Thyroid gland (tissue), 4 donors: ENCODE measurements at regions not wholly inside any gene's neighbourhood (a gene's known extent, or its start where the extent isn't known, plus 50 kb on each side); places are given as distances from the start of the nearest gene placed in this dataset.

Experiments
- DNase-seq, 2 donors: peaks; one replicate each; pipeline ENCODE4 v3.0.0-alpha.2; 2019
- H3K27ac ChIP-seq, 3 donors: fragments of 200-600 bp; sonication (generic); 1 replicate in 2 of 3; 2 replicates in 1 of 3; pipeline ENCODE4 v1.5.1; 2016 to 2019; ENCODE audit warnings: mild to moderate bottlenecking in 1 of 3, moderate library complexity in 1 of 3
- H3K27me3 ChIP-seq: fragments of 200-600 bp; sonication (generic); one replicate; pipeline ENCODE4 v1.5.1; 2019
- H3K36me3 ChIP-seq, 2 donors: fragments of 200-600 bp; sonication (generic); one replicate each; pipeline ENCODE4 v1.5.1; 2016 to 2019
- H3K4me1 ChIP-seq, 2 donors: fragments of 200-600 bp; sonication (generic); one replicate each; pipeline ENCODE4 v1.5.1; 2017 to 2019
- H3K4me3 ChIP-seq, 3 donors: fragments of 200-600 bp; sonication (generic); replicated peaks in 1 of 3; 1 replicate in 2 of 3; 2 replicates in 1 of 3; pipeline ENCODE4 v1.5.1; 2016; ENCODE audit warnings: mild to moderate bottlenecking in 1 of 3
- H3K9me3 ChIP-seq: fragments of 200-600 bp; sonication (generic); one replicate; pipeline ENCODE4 v1.5.1; 2017
- POLR2A ChIP-seq, 2 donors: fragments of 450-650 bp; IDR thresholded peaks; one replicate each; pipeline ENCODE4 v1.6.1; 2017; ENCODE audit warnings: antibody characterized with exemption in 2 of 2, mild to moderate bottlenecking in 2 of 2, moderate library complexity in 1 of 2
- whole genome bisulfite sequencing, 2 donors: methylation state at CpG; one replicate each; pipeline ENCODE4 v1.1.5; 2017; 5-methylcytosine and 5-hydroxymethylcytosine counted together
- intact Hi-C: fragments of 100-400 bp; cut with DNase I; formaldehyde crosslinking; loops from one replicate; pipeline ENCODE4 v1.15.1; 2023
- TF ChIP-seq, protein P1 (sequence below), 6 experiments: fragments of 200-600 bp in 3 of 6; fragments of 450-650 bp in 3 of 6; sonication (generic) in 3 of 6; IDR thresholded peaks; one replicate each; pipeline ENCODE4 v1.5.1; 2016 to 2019; ENCODE audit warnings: antibody characterized with exemption in 6 of 6, mild to moderate bottlenecking in 2 of 6, inconsistent platforms in 1 of 6, moderate library complexity in 1 of 6

DNA sequence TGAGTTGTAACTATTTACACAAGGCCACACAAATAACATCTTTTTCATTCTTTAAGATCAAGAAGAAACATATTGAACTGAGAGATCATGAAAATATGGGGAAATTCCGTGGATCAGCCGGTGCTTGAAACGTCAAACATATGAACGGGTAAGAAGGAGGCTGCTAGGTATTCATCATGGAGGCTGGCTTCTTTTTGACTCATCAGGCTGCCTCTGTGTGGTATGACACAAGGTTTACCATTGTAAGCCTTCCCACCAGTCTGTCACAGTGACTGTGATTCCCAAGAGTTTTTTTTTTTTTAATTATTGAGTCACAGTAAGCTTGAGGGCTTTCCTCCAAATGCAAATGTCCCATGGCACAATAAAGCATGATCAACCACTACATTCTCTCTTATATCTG, 506.9 kb downstream of the BCL11A start:
- Histone ChIP-seq H3K4me3 (no peak overlapping the region), H3K4me1 (no peaks in the 10 kb centered on the region), H3K9me3 (no peaks in the 10 kb centered on the region), H3K27me3 (no peaks in the 10 kb centered on the region), H3K27ac (no peak overlapping the region), H3K36me3 (no peaks in the 10 kb centered on the region)
- TF ChIP-seq, protein P1, sequence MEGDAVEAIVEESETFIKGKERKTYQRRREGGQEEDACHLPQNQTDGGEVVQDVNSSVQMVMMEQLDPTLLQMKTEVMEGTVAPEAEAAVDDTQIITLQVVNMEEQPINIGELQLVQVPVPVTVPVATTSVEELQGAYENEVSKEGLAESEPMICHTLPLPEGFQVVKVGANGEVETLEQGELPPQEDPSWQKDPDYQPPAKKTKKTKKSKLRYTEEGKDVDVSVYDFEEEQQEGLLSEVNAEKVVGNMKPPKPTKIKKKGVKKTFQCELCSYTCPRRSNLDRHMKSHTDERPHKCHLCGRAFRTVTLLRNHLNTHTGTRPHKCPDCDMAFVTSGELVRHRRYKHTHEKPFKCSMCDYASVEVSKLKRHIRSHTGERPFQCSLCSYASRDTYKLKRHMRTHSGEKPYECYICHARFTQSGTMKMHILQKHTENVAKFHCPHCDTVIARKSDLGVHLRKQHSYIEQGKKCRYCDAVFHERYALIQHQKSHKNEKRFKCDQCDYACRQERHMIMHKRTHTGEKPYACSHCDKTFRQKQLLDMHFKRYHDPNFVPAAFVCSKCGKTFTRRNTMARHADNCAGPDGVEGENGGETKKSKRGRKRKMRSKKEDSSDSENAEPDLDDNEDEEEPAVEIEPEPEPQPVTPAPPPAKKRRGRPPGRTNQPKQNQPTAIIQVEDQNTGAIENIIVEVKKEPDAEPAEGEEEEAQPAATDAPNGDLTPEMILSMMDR (IDR thresholded peaks at IDR 0.05), result no peak
- no peak for TF ChIP-seq POLR2A (IDR thresholded peaks at IDR 0.05)
- WGBS, 2 donors, result 74 to 84% methylated on average over 4 of the region's 4 CpGs
- intact Hi-C loops, result no loop called here
- DNase-seq, result no peak

DNA sequence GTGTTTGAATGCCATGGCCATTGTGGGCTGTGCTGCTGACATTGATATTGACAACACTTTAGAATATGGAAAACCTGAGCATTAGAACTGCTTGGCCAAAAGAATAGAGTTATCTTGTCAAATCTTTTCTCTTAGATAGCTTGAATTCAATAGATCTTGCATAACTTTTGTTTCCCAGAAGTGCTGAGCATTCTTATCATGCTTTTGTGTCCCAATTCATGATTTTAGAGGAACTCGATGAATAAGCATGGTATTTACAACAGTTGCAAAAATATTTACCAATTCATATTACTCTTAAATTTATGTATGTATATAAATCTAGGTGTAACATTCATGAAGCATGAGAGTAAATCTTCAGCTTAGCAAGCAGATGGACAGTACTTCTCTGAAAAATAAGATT, 508.0 kb downstream of the BCL11A start:
- no peak overlapping the region for H3K27ac ChIP-seq
- H3K36me3 ChIP-seq, result no peaks in the 10 kb centered on the region
- H3K4me3 ChIP-seq, result no peak overlapping the region
- no peaks in the 10 kb centered on the region for H3K4me1 ChIP-seq
- no peak for TF ChIP-seq POLR2A (IDR thresholded peaks at IDR 0.05)
- intact Hi-C loops, result no loop called here
- DNase-seq, result no peak
- no peaks in the 10 kb centered on the region for H3K27me3 ChIP-seq
- no peaks in the 10 kb centered on the region for H3K9me3 ChIP-seq
- 84 to 92% methylated on average over 1 of the region's 1 CpG for WGBS, 2 donors

DNA sequence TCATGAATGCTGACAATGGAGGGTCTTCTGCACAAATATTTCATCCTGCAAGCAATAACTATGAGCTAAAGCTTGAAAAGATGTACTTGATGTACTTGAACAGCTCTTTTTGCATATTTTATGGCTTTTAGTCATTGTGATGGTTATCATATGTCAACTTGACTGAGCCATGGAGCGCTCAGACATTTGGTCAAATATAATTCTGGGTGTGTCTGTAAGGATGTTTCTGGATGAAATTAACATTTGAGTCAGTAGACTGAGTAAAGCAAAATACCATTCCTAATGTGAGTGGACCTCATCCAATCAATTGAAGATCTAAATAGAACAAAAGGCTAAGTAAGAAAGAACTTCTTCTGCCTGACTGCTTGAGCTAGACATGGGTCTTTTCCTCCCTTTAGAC, 509.0 kb downstream of the BCL11A start:
- intact Hi-C loops, result no loop called here
- 94 to 100% methylated on average over 1 of the region's 1 CpG for WGBS, 2 donors
- H3K9me3 ChIP-seq, result no peaks in the 10 kb centered on the region
- no peaks in the 10 kb centered on the region for H3K4me1 ChIP-seq
- no peak overlapping the region for H3K27ac ChIP-seq
- TF ChIP-seq, protein P1 (IDR thresholded peaks at IDR 0.05), result no peak
- TF ChIP-seq POLR2A (IDR thresholded peaks at IDR 0.05), result no peak
- H3K27me3 ChIP-seq, result no peaks in the 10 kb centered on the region
- H3K36me3 ChIP-seq, result no peaks in the 10 kb centered on the region
- no peak for DNase-seq
- no peak overlapping the region for H3K4me3 ChIP-seq

DNA sequence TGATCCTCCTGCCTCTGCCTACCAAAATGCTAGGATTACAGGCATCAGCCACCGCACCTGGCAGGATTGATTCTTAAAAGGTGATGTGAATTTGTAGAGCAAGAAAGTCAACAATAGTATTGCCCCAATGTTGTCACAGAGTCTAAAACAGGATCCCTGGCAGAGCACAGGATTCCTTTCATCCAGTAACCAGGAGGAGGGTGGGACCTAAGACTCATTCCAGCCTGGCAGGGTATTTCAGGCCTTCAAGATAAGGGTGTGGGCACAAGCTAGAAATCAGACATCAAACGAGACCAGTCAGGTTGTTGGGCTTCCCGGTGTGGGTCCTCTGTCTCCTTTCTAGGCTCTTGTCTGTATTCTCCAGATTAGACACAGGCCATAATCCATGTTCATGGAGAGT, 511.4 kb downstream of the BCL11A start:
- H3K27me3 ChIP-seq, result no peaks in the 10 kb centered on the region
- no peaks in the 10 kb centered on the region for H3K9me3 ChIP-seq
- TF ChIP-seq, protein P1 (IDR thresholded peaks at IDR 0.05), result no peak
- TF ChIP-seq POLR2A (IDR thresholded peaks at IDR 0.05), result no peak
- intact Hi-C loops, result no loop called here
- H3K4me1 ChIP-seq, result no peaks in the 10 kb centered on the region
- no peak overlapping the region for H3K27ac ChIP-seq
- no peaks in the 10 kb centered on the region for H3K36me3 ChIP-seq
- DNase-seq, result no peak
- no peak overlapping the region for H3K4me3 ChIP-seq
- WGBS, 2 donors, result 87 to 97% methylated on average over 3 of the region's 3 CpGs

DNA sequence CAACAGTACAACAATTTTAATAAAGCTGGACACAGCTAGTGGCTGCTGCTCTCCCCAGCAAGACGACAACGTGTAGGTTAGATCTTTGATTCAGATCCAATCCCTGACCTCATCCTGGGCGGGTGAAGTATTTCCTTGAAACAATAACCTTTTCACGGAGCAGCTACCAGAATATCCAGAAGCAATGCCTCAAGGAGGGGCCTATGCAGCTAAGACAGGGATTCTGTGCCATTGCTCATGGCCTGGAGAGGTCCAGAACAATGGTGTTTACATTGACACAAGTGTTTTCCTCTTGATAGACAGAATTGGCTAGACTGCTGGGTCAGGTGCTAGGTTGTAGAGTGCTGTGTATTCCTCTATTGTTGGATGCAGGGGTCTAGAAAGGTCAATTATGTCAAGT, 520.1 kb downstream of the BCL11A start:
- H3K27me3 ChIP-seq, result no peaks in the 10 kb centered on the region
- 37 to 41% methylated on average over 4 of the region's 4 CpGs for WGBS, 2 donors
- intact Hi-C loops, result no loop called here
- no peak for DNase-seq
- H3K36me3 ChIP-seq, result no peaks in the 10 kb centered on the region
- H3K27ac ChIP-seq, result no peak overlapping the region
- H3K4me1 ChIP-seq, result no peaks in the 10 kb centered on the region
- no peak overlapping the region for H3K4me3 ChIP-seq
- TF ChIP-seq, protein P1 (IDR thresholded peaks at IDR 0.05), result no peak
- no peak for TF ChIP-seq POLR2A (IDR thresholded peaks at IDR 0.05)
- no peaks in the 10 kb centered on the region for H3K9me3 ChIP-seq

DNA sequence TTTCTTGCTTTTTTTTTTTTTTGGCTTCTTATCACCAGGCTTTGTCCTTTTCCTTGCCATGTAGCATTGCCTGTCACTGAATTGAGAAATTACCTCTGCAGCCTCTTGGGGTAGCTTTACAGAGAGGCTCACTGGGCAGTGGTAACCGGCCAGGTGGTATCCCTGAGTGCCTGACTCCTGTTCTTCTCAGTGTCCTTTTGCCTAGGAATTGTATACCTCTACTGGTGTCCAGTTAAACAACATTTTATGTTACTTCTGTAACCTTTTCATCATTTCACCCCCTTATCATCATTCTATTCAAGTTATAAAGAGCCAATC, 523.9 kb downstream of the BCL11A start:
- 28 to 63% methylated on average over 1 of the region's 1 CpG for WGBS, 2 donors
- H3K4me1 ChIP-seq, result no peaks in the 10 kb centered on the region
- DNase-seq, result no peak
- no peaks in the 10 kb centered on the region for H3K27me3 ChIP-seq
- H3K36me3 ChIP-seq, result no peaks in the 10 kb centered on the region
- no peak overlapping the region for H3K4me3 ChIP-seq
- intact Hi-C loops, result no loop called here
- H3K27ac ChIP-seq, result no peak overlapping the region
- TF ChIP-seq POLR2A (IDR thresholded peaks at IDR 0.05), result no peak
- TF ChIP-seq, protein P1 (IDR thresholded peaks at IDR 0.05), result no peak
- H3K9me3 ChIP-seq, result no peaks in the 10 kb centered on the region
